ENCODE measurements at regions not wholly inside any gene's neighbourhood (a gene's known extent, or its start where the extent isn't known, plus 50 kb on each side); places are given as distances from the start of the nearest gene placed in this dataset.

DNA sequence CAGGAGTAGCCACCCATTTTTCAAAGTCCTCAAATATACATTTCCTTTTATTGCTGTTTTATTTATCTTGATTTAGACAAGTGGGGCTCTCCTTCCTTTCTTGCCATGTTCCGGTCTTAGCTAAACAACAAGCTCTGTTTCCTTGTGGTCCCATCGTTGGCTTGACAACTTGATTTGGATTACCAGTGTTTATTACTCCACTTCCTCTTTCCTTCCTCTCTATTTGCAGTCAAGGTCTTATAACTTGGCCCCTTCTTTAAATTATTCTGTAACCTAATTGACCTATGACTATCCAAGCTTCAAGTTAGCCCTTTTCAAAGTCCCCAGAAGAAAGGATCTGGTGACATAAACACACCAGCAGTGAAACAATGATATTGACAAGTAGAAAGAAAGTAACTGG, 130.6 kb upstream of the STT3B start:
- POLR2A ChIA-PET: no interaction called here
- intact Hi-C loops (cut with micrococcal nuclease; ENCODE audit: unreplicated experiment): no loop called here

More for the DNA sequence above, 130.6 kb upstream of the STT3B start:
- in situ Hi-C loops (cut with HindIII; ENCODE audit: extremely low pct_ligation_motif_present, low pct_unique_long_range_greater_than_20kb): no loop called here
- Histone ChIP-seq H3K27ac (ENCODE audit: extremely low read length, insufficient read depth, low read length) (no peak overlapping the region), H3K36me3 (replicated peaks in 1 of 2; ENCODE audit: control insufficient read depth in 1 of 2, insufficient read depth in 2 of 2, low read length in 2 of 2) (no peaks in the 10 kb centered on the region), H3K27me3 (ENCODE audit: control insufficient read depth in 1 of 2, insufficient read depth in 2 of 2, low read length in 2 of 2) (no peaks in the 10 kb centered on the region; a peak in 1 of 5 replicates), H3K79me2 (ENCODE audit: insufficient read depth, low read length) (no peaks in the 10 kb centered on the region), H3K4me3 (replicated peaks in 1 of 3; ENCODE audit: insufficient read depth in 1 of 3, low read depth in 2 of 3, low read length in 3 of 3) (no peak overlapping the region), H3K9me3 (ENCODE audit: low read length) (no peaks in the 10 kb centered on the region), H2AFZ (ENCODE audit: low read length) (no peak overlapping the region), H4K20me1 (ENCODE audit: insufficient read depth, low read length) (no peaks in the 10 kb centered on the region), H3K9ac (ENCODE audit: insufficient read depth, low read depth, low read length) (no peak overlapping the region), H3K4me1 (ENCODE audit: insufficient read depth, low read length) (0 out of 2 replicates have a peak, but pooled peaks cover 7% of the 10 kb centered on the region), H3K4me2 (ENCODE audit: low read depth, low read length) (no peak overlapping the region)
- FAIRE-seq (no peak), ATAC-seq (no peak), DNase-seq (ENCODE audit: low spot score) (no peak)
- 67% methylated on average over 2 of the region's 2 CpGs for WGBS (ENCODE audit: low lambda C conversion rate)
- CTCF ChIA-PET (ENCODE audit: low intra/inter-chr PET ratio, low total read pairs): no interaction called here
- no TSS peak for BruUV-seq (replicated peaks)
- TF ChIP-seq REPIN1 (CRISPR knock-in tag; IDR thresholded peaks at IDR 0.05; ENCODE audit: borderline replicate concordance, low read depth): no peak
- TF ChIP-seq, protein P1, sequence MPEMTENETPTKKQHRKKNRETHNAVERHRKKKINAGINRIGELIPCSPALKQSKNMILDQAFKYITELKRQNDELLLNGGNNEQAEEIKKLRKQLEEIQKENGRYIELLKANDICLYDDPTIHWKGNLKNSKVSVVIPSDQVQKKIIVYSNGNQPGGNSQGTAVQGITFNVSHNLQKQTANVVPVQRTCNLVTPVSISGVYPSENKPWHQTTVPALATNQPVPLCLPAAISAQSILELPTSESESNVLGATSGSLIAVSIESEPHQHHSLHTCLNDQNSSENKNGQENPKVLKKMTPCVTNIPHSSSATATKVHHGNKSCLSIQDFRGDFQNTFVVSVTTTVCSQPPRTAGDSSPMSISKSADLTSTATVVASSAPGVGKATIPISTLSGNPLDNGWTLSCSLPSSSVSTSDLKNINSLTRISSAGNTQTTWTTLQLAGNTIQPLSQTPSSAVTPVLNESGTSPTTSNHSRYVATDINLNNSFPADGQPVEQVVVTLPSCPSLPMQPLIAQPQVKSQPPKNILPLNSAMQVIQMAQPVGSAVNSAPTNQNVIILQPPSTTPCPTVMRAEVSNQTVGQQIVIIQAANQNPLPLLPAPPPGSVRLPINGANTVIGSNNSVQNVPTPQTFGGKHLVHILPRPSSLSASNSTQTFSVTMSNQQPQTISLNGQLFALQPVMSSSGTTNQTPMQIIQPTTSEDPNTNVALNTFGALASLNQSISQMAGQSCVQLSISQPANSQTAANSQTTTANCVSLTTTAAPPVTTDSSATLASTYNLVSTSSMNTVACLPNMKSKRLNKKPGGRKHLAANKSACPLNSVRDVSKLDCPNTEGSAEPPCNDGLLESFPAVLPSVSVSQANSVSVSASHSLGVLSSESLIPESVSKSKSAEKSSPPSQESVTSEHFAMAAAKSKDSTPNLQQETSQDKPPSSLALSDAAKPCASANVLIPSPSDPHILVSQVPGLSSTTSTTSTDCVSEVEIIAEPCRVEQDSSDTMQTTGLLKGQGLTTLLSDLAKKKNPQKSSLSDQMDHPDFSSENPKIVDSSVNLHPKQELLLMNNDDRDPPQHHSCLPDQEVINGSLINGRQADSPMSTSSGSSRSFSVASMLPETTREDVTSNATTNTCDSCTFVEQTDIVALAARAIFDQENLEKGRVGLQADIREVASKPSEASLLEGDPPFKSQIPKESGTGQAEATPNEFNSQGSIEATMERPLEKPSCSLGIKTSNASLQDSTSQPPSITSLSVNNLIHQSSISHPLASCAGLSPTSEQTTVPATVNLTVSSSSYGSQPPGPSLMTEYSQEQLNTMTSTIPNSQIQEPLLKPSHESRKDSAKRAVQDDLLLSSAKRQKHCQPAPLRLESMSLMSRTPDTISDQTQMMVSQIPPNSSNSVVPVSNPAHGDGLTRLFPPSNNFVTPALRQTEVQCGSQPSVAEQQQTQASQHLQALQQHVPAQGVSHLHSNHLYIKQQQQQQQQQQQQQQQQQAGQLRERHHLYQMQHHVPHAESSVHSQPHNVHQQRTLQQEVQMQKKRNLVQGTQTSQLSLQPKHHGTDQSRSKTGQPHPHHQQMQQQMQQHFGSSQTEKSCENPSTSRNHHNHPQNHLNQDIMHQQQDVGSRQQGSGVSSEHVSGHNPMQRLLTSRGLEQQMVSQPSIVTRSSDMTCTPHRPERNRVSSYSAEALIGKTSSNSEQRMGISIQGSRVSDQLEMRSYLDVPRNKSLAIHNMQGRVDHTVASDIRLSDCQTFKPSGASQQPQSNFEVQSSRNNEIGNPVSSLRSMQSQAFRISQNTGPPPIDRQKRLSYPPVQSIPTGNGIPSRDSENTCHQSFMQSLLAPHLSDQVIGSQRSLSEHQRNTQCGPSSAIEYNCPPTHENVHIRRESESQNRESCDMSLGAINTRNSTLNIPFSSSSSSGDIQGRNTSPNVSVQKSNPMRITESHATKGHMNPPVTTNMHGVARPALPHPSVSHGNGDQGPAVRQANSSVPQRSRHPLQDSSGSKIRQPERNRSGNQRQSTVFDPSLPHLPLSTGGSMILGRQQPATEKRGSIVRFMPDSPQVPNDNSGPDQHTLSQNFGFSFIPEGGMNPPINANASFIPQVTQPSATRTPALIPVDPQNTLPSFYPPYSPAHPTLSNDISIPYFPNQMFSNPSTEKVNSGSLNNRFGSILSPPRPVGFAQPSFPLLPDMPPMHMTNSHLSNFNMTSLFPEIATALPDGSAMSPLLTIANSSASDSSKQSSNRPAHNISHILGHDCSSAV (CRISPR knock-in tag; IDR thresholded peaks at IDR 0.05; ENCODE audit: borderline replicate concordance): no peak

Data from HepG2 (cell line).